Chondrocyte (in vitro differentiated cells): ENCODE measurements at regions not wholly inside any gene's neighbourhood (a gene's known extent, or its start where the extent isn't known, plus 50 kb on each side); places are given as distances from the start of the nearest gene placed in this dataset.
"Not testable (repeated sequence)": the region's sequence is repeated elsewhere in the genome, so short reads cannot be mapped to it uniquely, and the experiment has no call there.

Experiments used
- DNase-seq: peaks from one replicate; pipeline ENCODE4 v3.0.0; 2021; ENCODE audit warnings: mixed read lengths, low spot score
- H3K27ac Mint-ChIP-seq: one replicate; pipeline ENCODE4 v1.8.0; 2021; ENCODE audit warnings: mild to moderate bottlenecking, moderate library complexity, mixed read lengths; ENCODE audit not compliant: unreplicated experiment
- H3K27me3 Mint-ChIP-seq: 2 replicates; pipeline ENCODE4 v1.8.0; 2021; ENCODE audit warnings: low read depth, mixed read lengths
- H3K36me3 Mint-ChIP-seq: 2 replicates; pipeline ENCODE4 v1.8.0; 2021; ENCODE audit warnings: low read depth, mixed read lengths
- H3K4me1 Mint-ChIP-seq: 2 replicates; pipeline ENCODE4 v1.8.0; 2021; ENCODE audit warnings: low read depth, mild to moderate bottlenecking, mixed read lengths
- H3K4me3 Mint-ChIP-seq: one replicate; pipeline ENCODE4 v1.8.0; 2021; ENCODE audit warnings: mild to moderate bottlenecking, moderate library complexity, mixed read lengths; ENCODE audit not compliant: unreplicated experiment
- H3K9me3 Mint-ChIP-seq: 2 replicates; pipeline ENCODE4 v1.8.0; 2021; ENCODE audit warnings: low read depth, mixed read lengths
- CTCF ChIP-seq: fragments of 200-600 bp; sonication (generic); IDR thresholded peaks from 2 replicates; pipeline ENCODE4 v1.5.0; 2021; ENCODE audit warnings: antibody characterized with exemption, mild to moderate bottlenecking, moderate library complexity

- H3K27me3 Mint-ChIP-seq = no peaks in the 10 kb centered on the region
These were observed 1586.1 kb downstream of the OLFM4 start for GRCh38 chr13:54614726-54615125.

GRCh38 chr13:54626504-54626903 is 1597.9 kb downstream of the OLFM4 start:
- not testable (repeated sequence) for DNase-seq, H3K4me3 Mint-ChIP-seq, H3K9me3 Mint-ChIP-seq, H3K27ac Mint-ChIP-seq, H3K27me3 Mint-ChIP-seq, H3K4me1 Mint-ChIP-seq, H3K36me3 Mint-ChIP-seq

More at GRCh38 chr13:54614726-54615125, 1586.1 kb downstream of the OLFM4 start:
- no peak overlapping the region for H3K4me3 Mint-ChIP-seq
- no peak for TF ChIP-seq CTCF
- H3K36me3 Mint-ChIP-seq = no peaks in the 10 kb centered on the region
- no peaks in the 10 kb centered on the region for H3K9me3 Mint-ChIP-seq
- DNase-seq = no peak
- peaks cover 7% of the 10 kb centered on the region for H3K4me1 Mint-ChIP-seq
- no peak overlapping the region for H3K27ac Mint-ChIP-seq

GRCh38 chr13:54627646-54628372 is 1599.2 kb downstream of the OLFM4 start:
- Mint-ChIP-seq H3K9me3 (peaks cover 2% of the 10 kb centered on the region), H3K4me1 (no peaks in the 10 kb centered on the region), H3K4me3 (no peak overlapping the region), H3K27ac (no peak overlapping the region), H3K27me3 (peaks cover 2% of the 10 kb centered on the region), H3K36me3 (no peaks in the 10 kb centered on the region)
- no peak for DNase-seq
- TF ChIP-seq CTCF = no peak

- H3K36me3 Mint-ChIP-seq = no peaks in the 10 kb centered on the region
- H3K27me3 Mint-ChIP-seq = peaks cover 2% of the 10 kb centered on the region
- no peaks in the 10 kb centered on the region for H3K4me1 Mint-ChIP-seq
- peaks cover 2% of the 10 kb centered on the region for H3K9me3 Mint-ChIP-seq
- no peak for TF ChIP-seq CTCF
- H3K27ac Mint-ChIP-seq = no peak overlapping the region
- no peak overlapping the region for H3K4me3 Mint-ChIP-seq
- DNase-seq = no peak
These were observed 1599.8 kb downstream of the OLFM4 start for GRCh38 chr13:54628383-54628782.

- TF ChIP-seq CTCF = no peak
- no peak for DNase-seq
- H3K27me3 Mint-ChIP-seq = peaks cover 2% of the 10 kb centered on the region
- H3K36me3 Mint-ChIP-seq = no peaks in the 10 kb centered on the region
- no peaks in the 10 kb centered on the region for H3K4me1 Mint-ChIP-seq
- H3K9me3 Mint-ChIP-seq = peaks cover 2% of the 10 kb centered on the region
- H3K27ac Mint-ChIP-seq = no peak overlapping the region
- H3K4me3 Mint-ChIP-seq = no peak overlapping the region
These were observed 1604.8 kb downstream of the OLFM4 start for GRCh38 chr13:54633456-54633855.

GRCh38 chr13:54636231-54636630 is 1607.6 kb downstream of the OLFM4 start:
- no peak for TF ChIP-seq CTCF
- H3K9me3 Mint-ChIP-seq = no peaks in the 10 kb centered on the region
- H3K27ac Mint-ChIP-seq = no peak overlapping the region
- no peak for DNase-seq
- peaks cover 2% of the 10 kb centered on the region for H3K27me3 Mint-ChIP-seq
- H3K4me1 Mint-ChIP-seq = no peaks in the 10 kb centered on the region
- no peaks in the 10 kb centered on the region for H3K36me3 Mint-ChIP-seq
- H3K4me3 Mint-ChIP-seq = no peak overlapping the region
